CD4-positive, alpha-beta T cell treated with Interferon gamma for 1 hour (primary cell): ENCODE measurements at regions not wholly inside any gene's neighbourhood (a gene's known extent, or its start where the extent isn't known, plus 50 kb on each side); places are given as distances from the start of the nearest gene placed in this dataset.

ENCODE experiments used
- DNase-seq: peaks from one replicate; pipeline ENCODE4 v3.0.0-alpha.2; 2020

DNA sequence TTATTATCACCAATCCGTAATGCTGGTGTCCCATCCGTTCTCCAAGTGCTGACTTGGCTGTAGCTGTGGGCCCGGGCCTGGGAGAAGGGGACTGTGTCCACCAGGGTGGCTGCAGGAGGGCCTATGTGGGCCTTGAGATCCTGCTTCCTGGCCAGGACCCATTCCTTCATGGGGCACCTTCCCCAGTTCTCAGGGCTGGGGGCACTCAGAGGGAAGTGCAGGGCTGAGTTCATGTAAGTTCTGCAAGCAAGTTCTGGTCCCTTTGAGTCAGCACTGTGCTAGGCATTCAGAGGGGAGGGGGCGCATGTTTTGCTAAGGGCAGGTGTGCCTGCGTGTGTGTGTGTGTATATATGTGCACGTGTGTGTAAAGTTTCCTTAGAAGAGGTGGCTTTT lies 94.0 kb downstream of the GLI2 start:
- DNase-seq: no peak

DNA sequence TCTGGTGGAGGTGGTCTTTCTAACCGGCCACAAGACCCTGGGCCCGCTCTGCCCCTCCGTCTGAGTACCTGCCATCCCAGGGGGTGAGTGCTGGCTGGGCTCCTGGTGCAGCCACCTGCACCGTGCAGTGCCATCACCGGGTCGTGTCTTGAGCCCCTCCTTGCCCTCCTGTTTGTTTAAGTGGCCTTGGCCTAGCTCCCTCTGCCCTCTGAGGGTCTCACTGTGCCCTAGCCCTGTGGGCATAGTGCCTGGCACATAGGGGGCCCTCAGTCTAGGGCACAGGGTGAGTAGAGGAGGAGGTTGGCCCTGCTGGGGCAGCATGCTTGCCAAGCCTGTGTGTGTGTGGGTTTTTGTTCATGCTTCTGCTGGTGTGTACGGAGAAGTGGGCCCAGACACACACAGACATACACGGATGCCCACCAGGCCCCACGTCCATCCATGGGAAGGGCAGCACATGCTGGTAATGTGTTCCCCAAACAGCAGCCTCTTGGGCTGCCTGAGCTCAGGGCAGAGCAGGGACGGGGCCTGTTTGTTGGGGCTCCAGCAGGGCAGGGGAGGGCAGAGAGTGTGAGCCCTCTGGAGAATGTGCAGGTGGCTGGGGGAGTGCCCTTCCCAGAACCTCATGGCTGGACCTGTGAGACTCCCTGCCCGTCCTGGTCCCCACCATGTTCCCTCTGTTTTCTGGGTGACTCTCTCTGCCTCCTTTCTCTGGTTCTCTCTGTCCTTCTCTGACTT lies 94.6 kb downstream of the GLI2 start:
- no peak for DNase-seq

DNA sequence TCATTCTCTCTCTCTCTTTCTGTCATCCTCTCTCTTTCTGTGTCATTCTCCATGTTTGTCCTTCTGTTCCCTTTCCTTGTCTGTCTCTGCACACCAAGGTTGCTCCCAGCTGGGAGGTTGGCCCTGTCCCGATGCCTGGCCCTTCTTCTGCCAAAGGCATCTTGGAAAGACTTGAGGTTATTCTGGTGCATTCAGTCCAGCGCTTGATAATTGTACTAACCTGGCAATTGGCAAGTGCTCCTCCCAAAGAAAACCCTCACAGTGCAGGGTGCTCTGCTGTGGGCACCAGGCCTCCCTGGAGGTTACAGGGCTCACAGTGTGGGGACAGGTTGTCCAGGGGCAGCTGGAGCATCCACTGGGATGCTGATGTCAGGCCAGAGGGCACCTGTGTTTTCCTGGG lies 95.4 kb downstream of the GLI2 start:
- no peak for DNase-seq

DNA sequence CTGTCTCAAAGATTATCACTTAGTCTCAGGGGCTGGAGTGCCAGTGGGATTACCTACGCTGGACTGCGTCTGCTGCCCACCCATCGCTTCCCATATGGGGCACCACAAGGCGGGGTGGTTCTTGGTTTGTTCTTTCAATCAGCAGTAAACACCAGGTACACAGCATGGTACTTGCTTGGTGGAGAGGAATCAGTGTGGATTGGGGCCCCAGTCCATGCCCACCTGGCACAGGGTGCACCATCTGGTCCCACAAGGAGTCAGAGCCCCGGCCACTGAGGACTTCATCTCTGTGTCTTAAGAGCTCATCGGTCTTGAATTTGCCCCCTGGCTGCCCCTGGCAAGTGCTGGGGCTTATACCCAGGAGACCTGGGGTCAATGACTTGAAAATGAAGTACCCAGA lies 96.2 kb downstream of the GLI2 start:
- no peak for DNase-seq

DNA sequence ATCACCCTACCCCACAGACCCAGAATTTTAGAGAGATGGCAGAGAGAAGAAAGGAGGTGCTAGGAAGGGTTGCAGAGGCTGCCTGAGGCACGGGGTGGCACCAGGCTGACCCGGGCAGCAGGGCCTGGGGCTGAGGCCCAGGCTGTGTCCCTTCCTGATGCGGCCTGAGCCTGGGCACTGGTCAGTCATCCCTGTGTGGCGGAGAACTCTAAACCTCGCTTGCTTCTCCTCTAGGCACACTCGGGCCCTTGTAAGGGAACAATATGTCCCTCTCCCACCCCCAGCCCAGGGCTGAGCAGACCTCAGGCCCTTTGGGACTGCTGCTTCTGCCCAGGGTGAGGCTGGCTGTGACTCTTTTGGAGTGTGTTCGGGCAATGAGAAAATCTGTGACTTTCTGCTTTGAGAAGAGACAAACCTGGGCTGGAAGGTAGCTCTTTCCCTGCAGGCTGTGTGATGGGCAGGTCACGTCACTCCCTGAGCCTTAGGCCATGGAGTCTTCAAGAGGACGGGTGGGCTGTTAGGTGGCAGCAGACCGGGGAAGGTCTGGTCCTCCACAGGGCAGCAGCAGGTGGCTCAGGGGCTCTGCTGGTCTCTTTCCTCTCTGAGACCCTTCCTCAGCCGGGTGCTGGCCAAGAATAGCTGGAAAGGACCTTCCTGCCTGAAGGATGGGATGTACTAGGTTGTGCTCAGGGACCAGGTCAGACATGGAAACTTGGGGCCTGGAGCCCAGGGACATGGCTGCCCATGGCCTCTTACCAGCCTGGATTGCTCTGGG lies 96.8 kb downstream of the GLI2 start:
- DNase-seq: no peak

DNA sequence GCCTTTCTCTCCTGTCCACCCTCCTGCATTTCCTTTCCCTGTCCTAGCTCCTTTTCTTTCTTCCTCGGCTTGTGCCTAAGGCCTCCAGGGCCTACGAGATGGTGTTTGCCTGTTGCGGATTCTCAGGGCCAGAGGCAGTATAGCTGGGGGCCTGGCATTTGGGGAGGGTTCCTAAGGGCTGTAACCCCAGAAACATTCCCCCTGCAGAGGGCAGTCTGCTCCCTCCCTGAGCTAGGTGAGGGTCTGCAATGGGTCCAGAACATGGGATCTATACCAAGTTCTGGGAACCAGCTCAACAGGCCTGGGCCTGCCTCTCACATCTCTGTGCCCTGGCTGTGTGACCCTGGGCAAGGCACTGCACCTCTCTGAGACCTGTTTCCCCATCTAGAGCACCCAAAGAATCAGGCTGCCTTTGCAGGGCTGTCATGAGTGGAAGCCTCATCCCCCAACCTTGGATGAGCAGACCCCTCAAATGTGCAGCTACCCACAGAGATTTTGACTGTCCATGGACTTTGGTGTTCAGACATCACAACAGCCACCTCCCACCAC lies 97.5 kb downstream of the GLI2 start:
- DNase-seq: no peak

DNA sequence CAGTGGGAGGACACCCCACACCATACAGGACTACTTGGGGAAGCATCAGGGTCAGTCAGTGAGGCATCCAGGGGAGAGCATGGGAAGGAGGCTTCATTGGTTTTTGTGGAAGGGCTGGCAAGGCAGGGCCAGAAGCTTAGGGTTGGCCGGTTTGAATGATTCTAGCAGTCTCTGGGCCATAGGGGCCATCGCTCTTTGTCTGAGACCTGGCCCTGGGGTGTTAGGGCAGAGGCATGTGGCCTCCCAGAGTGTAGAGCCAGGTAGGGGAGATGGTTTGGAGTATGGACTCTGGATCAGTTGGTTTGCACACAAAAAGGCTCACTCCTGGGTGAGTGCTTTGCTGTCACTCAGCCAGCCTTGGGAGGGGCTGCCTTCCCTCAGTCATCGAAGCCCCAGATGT lies 98.5 kb downstream of the GLI2 start:
- DNase-seq: no peak

DNA sequence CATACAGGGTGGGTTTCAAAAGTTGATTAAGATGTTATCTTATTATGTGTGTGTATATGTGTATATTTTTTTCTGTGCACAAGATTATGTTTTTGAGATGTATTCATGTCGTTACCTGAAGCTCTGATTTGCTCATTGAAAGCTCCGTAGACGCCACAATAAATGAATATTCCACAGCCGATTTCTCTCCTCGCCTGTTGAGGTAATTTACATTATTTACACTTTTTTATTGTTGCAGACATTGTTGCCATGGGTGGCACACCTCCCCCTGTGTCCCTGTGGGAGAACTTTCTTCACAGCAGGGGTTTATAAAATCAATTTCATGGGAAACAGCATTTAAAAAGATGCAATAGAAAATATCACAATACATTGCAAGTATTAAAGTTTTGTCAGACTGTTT lies 100.6 kb downstream of the GLI2 start:
- DNase-seq: no peak

DNA sequence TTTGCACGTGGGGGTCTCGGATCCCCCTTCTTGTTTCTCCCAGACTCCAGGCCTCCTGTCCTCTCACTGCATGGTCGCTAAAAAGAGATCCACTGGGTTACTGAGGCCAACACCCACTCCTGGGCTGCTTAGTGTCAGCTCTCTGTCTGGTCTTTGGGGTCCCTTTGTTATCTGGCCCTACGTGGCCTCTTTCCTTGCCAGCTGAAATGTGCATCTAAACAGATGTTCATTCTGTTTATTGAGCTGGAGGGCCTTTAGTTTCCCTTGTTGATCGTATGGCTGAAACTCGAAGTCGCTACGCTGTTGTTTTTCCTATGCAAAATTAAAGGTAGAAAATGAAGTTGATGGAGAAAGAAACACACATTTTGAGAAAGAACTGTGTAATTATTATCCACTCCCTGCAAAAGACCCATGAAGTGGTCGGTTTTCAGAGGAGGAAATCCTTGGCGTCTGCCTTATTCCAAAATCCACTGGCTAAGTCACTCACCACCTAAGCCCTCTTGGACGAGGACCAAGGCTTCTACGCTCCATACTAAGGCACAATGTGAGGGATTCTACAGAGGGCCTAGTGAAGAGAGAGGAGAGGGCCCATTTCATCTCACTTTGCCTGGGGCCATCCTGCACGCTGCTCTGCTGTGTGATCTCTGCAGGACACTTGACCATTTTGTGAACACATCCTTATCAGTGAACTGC lies 105.3 kb downstream of the GLI2 start:
- no peak for DNase-seq

DNA sequence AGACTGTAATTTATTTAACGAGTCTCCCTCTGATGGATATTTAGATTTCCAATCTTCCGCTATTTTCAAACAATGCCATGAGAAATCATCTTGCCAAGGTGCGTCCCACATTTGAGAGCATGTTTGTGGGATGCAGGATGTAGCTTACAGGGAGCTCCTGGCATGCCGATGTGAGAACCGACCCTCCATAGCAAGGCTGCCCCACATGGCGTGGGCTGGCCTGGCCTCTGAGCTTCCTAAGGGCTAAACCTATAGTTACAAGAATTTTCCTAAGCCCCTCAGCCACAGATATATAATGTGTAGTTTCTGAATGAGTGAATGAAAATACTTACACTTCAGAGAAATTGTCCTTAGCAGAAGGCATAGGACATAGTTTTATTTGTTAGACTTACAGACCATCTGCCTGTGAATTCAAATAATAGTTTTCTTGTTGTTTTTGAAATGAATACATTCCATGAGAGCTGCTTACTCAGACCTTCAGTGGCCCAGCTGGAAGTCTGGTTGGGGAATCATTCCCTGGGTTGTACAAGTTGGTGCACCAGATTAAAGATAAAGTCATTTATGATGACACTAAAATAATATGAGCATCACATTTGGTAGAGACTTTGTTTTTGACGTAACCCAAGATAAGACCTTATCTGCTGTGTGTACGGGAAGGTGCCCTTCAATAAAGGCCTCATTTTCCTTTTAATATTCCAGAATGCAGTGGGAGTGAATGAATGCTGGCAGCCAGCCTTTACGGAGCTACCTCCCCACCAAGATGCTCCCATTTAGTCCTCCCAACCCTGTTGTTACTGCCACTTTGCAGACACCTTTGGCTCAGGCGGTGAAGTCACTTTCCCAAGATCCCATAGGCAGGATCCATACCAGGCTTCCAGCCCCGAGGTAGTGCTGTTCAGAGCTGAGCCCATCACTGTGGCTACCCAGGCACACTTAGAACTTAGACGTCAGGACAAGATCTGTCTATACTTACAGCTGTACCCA lies 107.1 kb downstream of the GLI2 start:
- no peak for DNase-seq

DNA sequence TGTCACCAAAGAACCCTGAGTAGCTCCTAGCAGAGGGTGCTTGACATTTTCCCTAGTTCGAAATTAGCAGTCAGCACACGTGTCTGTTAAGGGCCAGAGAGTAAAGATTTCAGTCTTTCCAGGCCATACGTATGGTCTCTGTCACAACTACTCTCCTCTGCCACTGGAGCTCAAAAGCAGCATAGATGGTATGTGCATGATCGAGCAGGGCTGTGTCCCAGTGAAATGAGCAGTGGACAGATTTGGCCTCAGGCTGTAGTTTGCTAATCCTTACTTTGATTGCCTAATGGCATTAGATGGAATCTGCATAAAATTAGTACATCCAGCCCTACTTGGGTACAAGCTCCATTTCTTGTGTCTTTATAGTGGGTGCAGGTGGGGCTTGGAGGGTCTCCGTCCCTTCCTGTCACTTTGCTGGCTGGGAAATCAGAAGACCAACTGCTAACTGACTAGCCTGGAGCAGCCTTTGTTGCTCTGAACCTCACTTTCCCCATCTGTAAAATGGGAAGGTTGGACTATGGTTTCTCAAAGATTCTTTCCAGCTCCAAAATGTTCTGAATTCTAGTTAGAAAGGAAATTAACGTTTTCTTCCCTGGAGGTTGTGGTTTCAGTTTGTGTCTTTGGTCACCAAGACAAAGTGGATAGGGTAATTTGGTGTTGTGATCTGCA lies 108.5 kb downstream of the GLI2 start:
- DNase-seq: no peak

DNA sequence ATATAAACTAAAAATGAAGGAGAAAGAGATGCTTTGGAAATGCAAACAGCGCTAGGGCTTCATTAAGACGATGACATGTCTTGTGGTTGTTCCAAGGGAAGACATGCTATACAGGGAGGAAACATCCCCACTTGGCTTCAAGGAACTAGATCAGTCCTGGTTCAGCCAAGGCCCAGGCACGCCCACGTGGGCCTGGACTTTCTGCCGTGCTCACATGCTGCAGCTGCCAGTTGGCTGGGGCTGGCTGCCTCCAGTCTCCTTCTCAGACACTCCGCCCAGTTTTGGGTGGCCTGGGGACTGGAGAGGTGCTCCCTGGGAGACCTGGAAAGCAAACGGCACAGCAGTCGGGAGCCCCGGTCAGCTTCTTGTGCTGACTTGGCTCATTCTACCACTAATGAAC lies 109.6 kb downstream of the GLI2 start:
- DNase-seq: no peak

DNA sequence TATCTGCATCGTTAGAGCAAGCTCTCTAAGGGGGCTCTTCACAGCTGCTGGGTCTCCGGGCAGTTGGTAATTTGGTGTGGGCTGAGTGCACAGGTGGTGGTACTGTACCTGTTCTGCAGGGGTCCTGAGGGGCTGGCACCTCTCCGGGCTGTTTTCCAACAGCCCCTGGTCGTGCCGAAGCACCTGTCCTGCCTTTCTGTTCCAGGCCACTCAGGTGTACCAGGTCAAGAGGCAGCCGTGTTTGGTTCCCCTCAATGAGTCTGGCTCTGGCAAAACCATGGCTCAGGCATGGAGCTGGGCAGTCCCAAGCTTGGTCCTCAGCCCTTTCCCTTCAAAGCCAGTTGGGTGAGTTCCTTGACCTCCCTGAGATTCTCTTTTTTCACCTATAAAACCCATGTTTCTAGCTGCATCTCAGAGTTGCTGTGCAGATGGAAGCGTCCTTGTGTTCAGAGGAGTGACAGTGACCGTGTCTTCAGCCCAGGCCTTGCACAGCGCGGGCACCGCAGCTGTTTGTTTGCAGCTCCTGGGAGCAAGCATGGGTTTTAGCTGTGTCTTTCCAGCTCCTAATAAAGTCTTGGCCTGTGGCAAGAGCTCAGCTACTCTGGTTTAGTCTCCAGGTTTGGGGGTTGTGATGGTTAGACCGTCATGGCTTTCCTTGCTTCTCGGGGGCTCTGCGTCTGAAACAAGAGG lies 110.9 kb downstream of the GLI2 start:
- DNase-seq: no peak

DNA sequence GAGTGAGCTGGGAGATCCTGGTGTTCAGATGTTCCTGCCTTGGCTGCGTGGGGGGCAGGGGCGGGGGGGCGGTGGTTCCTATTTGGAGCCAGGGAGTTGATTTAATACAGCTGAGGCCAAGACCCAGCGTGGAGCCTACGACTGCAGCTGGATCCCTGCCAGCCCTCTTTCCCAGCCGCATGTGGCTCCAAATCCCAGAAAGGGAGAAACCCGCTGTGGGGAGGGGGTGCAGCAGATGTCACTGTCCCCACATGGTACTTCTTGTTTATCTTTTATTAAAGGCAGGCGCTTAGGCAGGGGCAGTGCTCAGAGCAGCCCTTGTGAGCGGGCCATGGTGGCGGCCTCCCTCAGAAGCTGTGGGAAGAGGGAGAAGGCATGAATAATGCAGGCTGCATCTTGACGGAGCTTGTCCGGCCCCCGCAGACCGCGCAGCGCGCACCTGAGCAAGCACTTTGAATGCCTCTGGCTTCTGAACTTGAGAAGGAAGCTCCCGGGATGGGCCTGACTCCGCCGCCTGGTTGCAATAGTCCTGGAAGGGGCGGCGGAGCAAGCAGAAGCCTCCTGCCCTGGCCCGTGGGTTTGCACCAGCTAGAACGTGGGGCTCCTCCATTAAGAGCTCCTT lies 112.1 kb downstream of the GLI2 start:
- DNase-seq: no peak

DNA sequence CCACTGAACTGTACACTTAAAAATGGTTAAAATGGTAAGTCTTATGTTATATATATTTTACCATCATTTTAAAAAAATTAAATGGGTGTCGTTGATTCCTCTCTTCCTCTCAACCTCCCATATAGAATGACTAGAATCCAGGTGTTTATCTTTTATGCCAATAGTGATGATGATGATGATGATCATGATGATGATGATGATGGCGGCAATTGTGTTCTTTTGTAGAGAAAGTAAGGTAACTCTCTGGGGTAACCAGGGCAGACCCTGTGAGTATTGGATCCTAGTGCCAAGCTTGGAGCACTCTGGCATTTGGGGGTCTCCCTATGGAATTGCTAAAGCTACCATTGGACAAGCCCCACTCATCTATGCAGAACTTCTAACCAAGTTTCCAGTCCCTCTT lies 113.6 kb downstream of the GLI2 start:
- DNase-seq: no peak

DNA sequence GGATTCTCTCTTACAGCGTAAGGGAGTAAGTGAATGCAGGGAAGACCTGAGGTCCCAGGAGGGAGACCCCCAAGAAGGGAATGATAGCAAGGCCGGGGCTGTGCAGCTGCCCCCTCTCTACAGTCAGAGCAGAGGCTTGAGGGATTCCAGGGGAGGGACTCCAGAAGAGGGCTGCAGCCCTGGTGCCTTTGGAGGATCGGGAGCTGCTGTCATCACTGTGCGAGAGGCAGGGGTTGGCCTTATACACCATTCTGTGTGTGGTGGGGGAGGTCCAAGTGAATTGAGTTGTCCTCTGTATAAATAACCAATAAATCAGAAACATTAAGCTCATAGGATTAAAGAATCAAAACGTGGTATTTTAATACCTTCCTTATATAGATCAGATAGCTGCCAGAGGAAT lies 114.9 kb downstream of the GLI2 start:
- no peak for DNase-seq

DNA sequence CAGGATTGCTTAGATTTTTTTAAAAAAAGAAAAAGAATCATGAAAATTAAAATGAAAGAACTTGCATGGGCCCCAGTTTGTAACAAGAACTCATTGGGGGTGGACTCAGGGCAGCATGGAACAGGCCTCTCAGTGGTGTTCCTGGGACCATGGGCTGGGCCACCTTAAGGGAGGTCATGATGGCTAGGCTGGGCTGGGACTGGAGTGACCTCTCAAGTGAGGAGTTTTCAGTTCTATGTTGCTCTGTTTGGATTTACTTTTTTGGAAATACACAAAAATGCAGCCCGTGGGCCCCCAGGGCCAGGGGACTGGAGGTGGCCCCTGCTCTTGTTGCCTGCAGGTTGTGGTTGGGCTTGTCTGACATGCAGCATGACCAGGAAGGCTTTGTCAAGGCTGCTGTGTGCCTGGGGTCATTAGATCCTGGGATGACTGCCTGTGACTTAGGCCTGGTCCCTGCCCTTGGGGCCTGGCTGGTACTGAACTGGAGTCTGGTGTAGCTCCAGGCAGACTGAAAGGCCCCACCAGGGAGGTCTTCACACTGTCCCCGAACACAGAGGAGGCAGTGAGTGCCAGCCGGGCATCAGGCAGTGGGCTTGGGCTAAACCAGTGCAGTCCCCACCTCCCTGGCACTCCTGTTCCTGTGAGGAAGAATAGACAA lies 115.6 kb downstream of the GLI2 start:
- no peak for DNase-seq

DNA sequence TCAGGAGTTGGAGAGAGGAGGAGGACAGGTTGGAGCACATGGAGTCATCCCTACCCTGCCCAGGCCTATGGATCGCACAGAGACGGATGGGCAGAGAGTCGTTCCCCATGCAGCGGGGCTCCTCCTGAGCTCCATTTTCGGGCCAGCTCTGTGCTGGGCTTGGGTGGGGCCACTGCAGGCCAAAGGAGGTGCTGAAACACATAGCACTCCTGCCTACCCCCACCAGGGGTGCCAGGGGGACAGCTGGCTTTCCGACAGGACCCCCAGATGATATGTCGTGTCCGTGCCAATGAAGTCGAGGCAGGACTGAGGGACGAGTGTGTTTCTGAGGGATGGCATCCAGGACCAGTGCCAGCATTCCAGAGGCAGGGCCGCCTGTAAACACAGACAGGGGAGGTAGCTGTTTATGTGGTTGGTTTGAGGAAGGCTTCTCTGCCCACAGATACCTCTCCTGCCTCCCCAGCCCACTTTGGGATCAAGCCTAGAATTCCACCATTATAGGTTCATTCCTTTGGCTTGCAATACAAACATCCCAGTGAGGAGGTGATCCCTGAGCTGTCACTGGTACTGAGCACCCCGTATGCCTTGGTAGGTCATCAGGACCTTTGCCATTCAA lies 116.6 kb downstream of the GLI2 start:
- DNase-seq: no peak

DNA sequence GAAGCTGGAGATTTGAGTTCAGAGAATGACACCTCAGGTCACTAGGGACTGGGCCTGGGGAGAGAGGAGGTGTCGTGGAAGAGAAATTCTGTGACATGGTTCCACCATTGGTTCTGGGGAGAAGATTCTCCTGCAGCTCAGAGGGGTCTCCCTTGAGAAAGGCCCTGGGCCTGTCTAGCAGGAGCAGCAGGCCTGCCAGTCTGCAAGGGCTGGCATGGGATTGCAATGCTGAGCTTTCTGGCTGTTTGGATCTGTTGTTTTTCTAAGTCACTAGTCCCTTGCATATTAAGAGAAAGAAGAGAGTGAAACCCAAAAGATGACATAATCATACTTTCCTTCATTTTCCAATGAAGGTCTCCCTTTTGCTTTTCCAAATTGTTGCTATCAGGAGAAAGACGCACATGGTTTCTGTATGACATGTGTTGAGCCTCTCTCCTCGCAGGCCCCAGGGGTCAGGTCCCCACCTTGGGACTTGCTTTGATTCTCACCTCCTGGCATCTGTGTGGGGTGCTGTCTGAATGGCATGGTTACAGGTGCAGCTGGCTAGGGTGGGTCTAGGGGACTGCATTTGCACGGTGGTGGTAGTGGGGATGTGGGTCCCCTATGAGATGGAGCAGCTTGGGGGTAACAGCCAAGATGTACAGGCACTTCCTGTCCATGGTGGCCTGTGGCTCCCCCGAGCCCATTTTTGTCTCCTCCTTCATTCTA lies 117.8 kb downstream of the GLI2 start:
- DNase-seq: no peak
